ENCODE measurements at regions not wholly inside any gene's neighbourhood (a gene's known extent, or its start where the extent isn't known, plus 50 kb on each side); places are given as distances from the start of the nearest gene placed in this dataset.

- intact Hi-C loops (cut with micrococcal nuclease; ENCODE audit: unreplicated experiment) (no loop called here), in situ Hi-C loops (cut with MboI) (no loop called here)
- no peak for DNase-seq (ENCODE audit: low read depth, low spot score)
- BruUV-seq (replicated peaks): no TSS peak
- no peaks in the 10 kb centered on the region for H4K20me1 ChIP-seq (ENCODE audit: control insufficient read depth, insufficient read depth)
- 40% methylated on average over 7 of the region's 7 CpGs for WGBS (ENCODE audit: insufficient coverage, insufficient replicate concordance, low lambda C conversion rate, missing lambda C conversion rate)
- H3K79me2 ChIP-seq (ENCODE audit: control insufficient read depth, insufficient read depth, low read length): no peaks in the 10 kb centered on the region
- no peak overlapping the region for H3K4me2 ChIP-seq (ENCODE audit: control insufficient read depth, insufficient read depth)
- no peak for FAIRE-seq
- no peak for ATAC-seq
- TF ChIP-seq, protein P1, sequence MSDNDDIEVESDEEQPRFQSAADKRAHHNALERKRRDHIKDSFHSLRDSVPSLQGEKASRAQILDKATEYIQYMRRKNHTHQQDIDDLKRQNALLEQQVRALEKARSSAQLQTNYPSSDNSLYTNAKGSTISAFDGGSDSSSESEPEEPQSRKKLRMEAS (IDR thresholded peaks at IDR 0.05; ENCODE audit: low read depth, low read length): no peak
- TF ChIP-seq, protein P2, sequence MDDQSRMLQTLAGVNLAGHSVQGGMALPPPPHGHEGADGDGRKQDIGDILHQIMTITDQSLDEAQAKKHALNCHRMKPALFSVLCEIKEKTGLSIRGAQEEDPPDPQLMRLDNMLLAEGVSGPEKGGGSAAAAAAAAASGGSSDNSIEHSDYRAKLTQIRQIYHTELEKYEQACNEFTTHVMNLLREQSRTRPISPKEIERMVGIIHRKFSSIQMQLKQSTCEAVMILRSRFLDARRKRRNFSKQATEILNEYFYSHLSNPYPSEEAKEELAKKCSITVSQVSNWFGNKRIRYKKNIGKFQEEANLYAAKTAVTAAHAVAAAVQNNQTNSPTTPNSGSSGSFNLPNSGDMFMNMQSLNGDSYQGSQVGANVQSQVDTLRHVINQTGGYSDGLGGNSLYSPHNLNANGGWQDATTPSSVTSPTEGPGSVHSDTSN (IDR thresholded peaks at IDR 0.05; ENCODE audit: insufficient replicate concordance, low read depth, low read length): no peak
- TF ChIP-seq CHD4 (IDR thresholded peaks at IDR 0.05): no peak
- TF ChIP-seq, protein P3, sequence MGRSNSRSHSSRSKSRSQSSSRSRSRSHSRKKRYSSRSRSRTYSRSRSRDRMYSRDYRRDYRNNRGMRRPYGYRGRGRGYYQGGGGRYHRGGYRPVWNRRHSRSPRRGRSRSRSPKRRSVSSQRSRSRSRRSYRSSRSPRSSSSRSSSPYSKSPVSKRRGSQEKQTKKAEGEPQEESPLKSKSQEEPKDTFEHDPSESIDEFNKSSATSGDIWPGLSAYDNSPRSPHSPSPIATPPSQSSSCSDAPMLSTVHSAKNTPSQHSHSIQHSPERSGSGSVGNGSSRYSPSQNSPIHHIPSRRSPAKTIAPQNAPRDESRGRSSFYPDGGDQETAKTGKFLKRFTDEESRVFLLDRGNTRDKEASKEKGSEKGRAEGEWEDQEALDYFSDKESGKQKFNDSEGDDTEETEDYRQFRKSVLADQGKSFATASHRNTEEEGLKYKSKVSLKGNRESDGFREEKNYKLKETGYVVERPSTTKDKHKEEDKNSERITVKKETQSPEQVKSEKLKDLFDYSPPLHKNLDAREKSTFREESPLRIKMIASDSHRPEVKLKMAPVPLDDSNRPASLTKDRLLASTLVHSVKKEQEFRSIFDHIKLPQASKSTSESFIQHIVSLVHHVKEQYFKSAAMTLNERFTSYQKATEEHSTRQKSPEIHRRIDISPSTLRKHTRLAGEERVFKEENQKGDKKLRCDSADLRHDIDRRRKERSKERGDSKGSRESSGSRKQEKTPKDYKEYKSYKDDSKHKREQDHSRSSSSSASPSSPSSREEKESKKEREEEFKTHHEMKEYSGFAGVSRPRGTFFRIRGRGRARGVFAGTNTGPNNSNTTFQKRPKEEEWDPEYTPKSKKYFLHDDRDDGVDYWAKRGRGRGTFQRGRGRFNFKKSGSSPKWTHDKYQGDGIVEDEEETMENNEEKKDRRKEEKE (IDR thresholded peaks at IDR 0.05): no peak
- TF ChIP-seq ZBTB4 (CRISPR knock-in tag; IDR thresholded peaks at IDR 0.05): no peak
- no peaks in the 10 kb centered on the region for H3K4me1 ChIP-seq (ENCODE audit: control insufficient read depth, insufficient read depth, low read length)
- no peak overlapping the region for H2AFZ ChIP-seq (ENCODE audit: control insufficient read depth, low read depth, low read length)
- H3K9me3 ChIP-seq (replicated peaks; ENCODE audit: control insufficient read depth, insufficient read depth, low read length): no peaks in the 10 kb centered on the region
- H3K9ac ChIP-seq (ENCODE audit: control insufficient read depth, insufficient read depth, low read length): no peak overlapping the region
- no peaks in the 10 kb centered on the region for H3K36me3 ChIP-seq (ENCODE audit: control insufficient read depth in 2 of 2, insufficient read depth in 2 of 2, low read length in 1 of 2)
- SMC1A ChIA-PET (ENCODE audit: uncharacterized antibody, unreplicated experiment): no interaction called here
- RAD21 ChIA-PET (ENCODE audit: unreplicated experiment): no interaction called here
- no peak overlapping the region for H3K27ac ChIP-seq (ENCODE audit: control insufficient read depth, insufficient read depth)
- CTCF ChIA-PET: no interaction called here
- POLR2A ChIA-PET: interaction anchor here (0.7 kb wide), 1 partner anchor 148 kb away, joined by 3 read pairs; no protein-coding TSS in a partner anchor
- peaks cover 2% of the 10 kb centered on the region in 2 experiments; a peak in 3 of 4 replicates for H3K27me3 ChIP-seq (replicated peaks in 1 of 2; ENCODE audit: control insufficient read depth in 2 of 2, insufficient read depth in 2 of 2, low read length in 1 of 2)
- H3K4me3 ChIP-seq: no peak overlapping the region
Observed at GRCh38 chr14:95007921-95008320, 149.4 kb downstream of the DICER1 start.

Measured in GM12878 (cell line).